ENCODE measurements at regions not wholly inside any gene's neighbourhood (a gene's known extent, or its start where the extent isn't known, plus 50 kb on each side); places are given as distances from the start of the nearest gene placed in this dataset.

GRCh38 chr4:176508780-176509331 lies 189.1 kb downstream of the SPCS3 start:
- DNase-seq: no peak

- DNase-seq: no peak
These were observed 205.8 kb downstream of the SPCS3 start for GRCh38 chr4:176525576-176525975.

GRCh38 chr4:176526704-176527103 lies 206.9 kb downstream of the SPCS3 start:
- no peak for DNase-seq

- no peak for DNase-seq
These were observed 209.8 kb downstream of the SPCS3 start for GRCh38 chr4:176529574-176529973.

- DNase-seq: no peak
These were observed 213.4 kb downstream of the SPCS3 start for GRCh38 chr4:176533159-176533558.

- no peak for DNase-seq
These were observed 214.8 kb downstream of the SPCS3 start for GRCh38 chr4:176534566-176534965.

- no peak for DNase-seq
These were observed 218.6 kb downstream of the SPCS3 start for GRCh38 chr4:176538217-176538925.

- no peak for DNase-seq
These were observed 219.5 kb downstream of the SPCS3 start for GRCh38 chr4:176539091-176539784.

- no peak for DNase-seq
These were observed 220.0 kb downstream of the SPCS3 start for GRCh38 chr4:176539785-176540175.

GRCh38 chr4:176540814-176541213 lies 221.0 kb downstream of the SPCS3 start:
- no peak for DNase-seq

- DNase-seq: no peak
These were observed 226.1 kb downstream of the SPCS3 start for GRCh38 chr4:176545872-176546271.

- no peak for DNase-seq
These were observed 227.2 kb downstream of the SPCS3 start for GRCh38 chr4:176546975-176547374.

GRCh38 chr4:176548571-176548970 lies 228.8 kb downstream of the SPCS3 start:
- DNase-seq: no peak

- DNase-seq: no peak
These were observed 229.5 kb downstream of the SPCS3 start for GRCh38 chr4:176549161-176549865.

- DNase-seq: no peak
These were observed 234.1 kb downstream of the VEGFC start for GRCh38 chr4:176558661-176559060.

GRCh38 chr4:176561368-176561767 lies 231.4 kb downstream of the VEGFC start:
- no peak for DNase-seq

GRCh38 chr4:176563591-176563990 lies 229.1 kb downstream of the VEGFC start:
- DNase-seq: no peak

GRCh38 chr4:176565049-176565448 lies 227.7 kb downstream of the VEGFC start:
- DNase-seq: no peak

- no peak for DNase-seq
These were observed 226.0 kb downstream of the VEGFC start for GRCh38 chr4:176566769-176567168.

GRCh38 chr4:176568238-176568637 lies 224.5 kb downstream of the VEGFC start:
- no peak for DNase-seq

- DNase-seq: no peak
These were observed 223.4 kb downstream of the VEGFC start for GRCh38 chr4:176569301-176569700.

- no peak for DNase-seq
These were observed 221.5 kb downstream of the VEGFC start for GRCh38 chr4:176571206-176571605.

- no peak for DNase-seq
These were observed 217.5 kb downstream of the VEGFC start for GRCh38 chr4:176575141-176575730.
